Esophagus muscularis mucosa (tissue), 3 donors: ENCODE measurements at regions not wholly inside any gene's neighbourhood (a gene's known extent, or its start where the extent isn't known, plus 50 kb on each side); places are given as distances from the start of the nearest gene placed in this dataset.

Experiments
- CTCF ChIP-seq, 3 experiments: fragments of 200-600 bp in 2 of 3; fragments of 450-650 bp in 1 of 3; sonication (generic) in 2 of 3; IDR thresholded peaks; one replicate each; pipeline ENCODE4 v1.5.1; 2017 to 2019; ENCODE audit warnings: antibody characterized with exemption in 3 of 3, mild to moderate bottlenecking in 2 of 3, moderate library complexity in 1 of 3
- POLR2A ChIP-seq: fragments of 450-650 bp; IDR thresholded peaks from one replicate; pipeline ENCODE4 v1.6.1; 2017; ENCODE audit warnings: antibody characterized with exemption, moderate library complexity, mild to moderate bottlenecking, low read depth
- POLR2AphosphoS5 ChIP-seq, 2 donors: sonication (generic); formaldehyde crosslinking; IDR thresholded peaks; one replicate each; pipeline ENCODE4 v1.6.1; 2017; ENCODE audit warnings: antibody characterized with exemption in 2 of 2

- TF ChIP-seq POLR2AphosphoS5 (IDR thresholded peaks at IDR 0.05) (no peak), POLR2A (no peak), CTCF (IDR thresholded peaks at IDR 0.05) (no peak)
Observed at GRCh38 chr7:1368682-1369571, 90.3 kb downstream of the MICALL2 start.
